Kidney epithelial cell (primary cell): ENCODE measurements at regions not wholly inside any gene's neighbourhood (a gene's known extent, or its start where the extent isn't known, plus 50 kb on each side); places are given as distances from the start of the nearest gene placed in this dataset.

Experiments used
- DNase-seq: peaks from one replicate; pipeline ENCODE4 v3.0.0-alpha.2; 2010; ENCODE audit warnings: low read depth
- H3K27me3 ChIP-seq: 2 replicates; pipeline ENCODE4 v1.6.0; 2011; ENCODE audit warnings: low read length; ENCODE audit not compliant: control insufficient read depth, insufficient read depth
- H3K36me3 ChIP-seq: 2 replicates; pipeline ENCODE4 v1.5.1; 2011; ENCODE audit warnings: low read length; ENCODE audit not compliant: control insufficient read depth, insufficient read depth
- H3K4me3 ChIP-seq: 2 replicates; pipeline ENCODE4 v1.5.1; 2011; ENCODE audit warnings: low read depth, mild to moderate bottlenecking, control low read depth, low read length
- CTCF ChIP-seq: IDR thresholded peaks from 2 replicates; pipeline ENCODE4 v1.5.1; 2011; ENCODE audit warnings: mild to moderate bottlenecking, moderate library complexity, low read length, control low read depth, inconsistent platforms; ENCODE audit not compliant: insufficient read depth, poor library complexity, severe bottlenecking

DNA sequence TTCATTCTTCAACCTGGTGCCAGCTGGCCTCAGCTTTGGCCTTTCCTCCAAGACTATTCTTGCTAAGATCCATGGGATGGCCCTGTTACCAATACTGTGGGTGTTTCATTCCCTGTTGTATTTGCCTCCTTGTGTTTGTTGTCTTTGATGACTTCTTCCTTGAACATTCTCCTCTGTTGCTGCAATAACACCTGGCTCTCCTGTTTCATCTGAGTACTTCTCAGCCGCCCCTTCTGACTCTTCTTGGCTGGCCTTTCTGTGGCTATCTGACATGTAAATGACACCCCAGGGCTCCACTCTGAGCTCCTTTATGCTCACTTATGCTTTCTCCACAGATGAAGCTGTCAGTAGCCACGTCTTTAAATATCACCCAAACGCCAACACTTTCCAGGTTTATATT, 302.7 kb upstream of the CHRNA7 start:
- Histone ChIP-seq H3K36me3 (no peaks in the 10 kb centered on the region), H3K27me3 (no peaks in the 10 kb centered on the region), H3K4me3 (no peak overlapping the region)
- no peak for DNase-seq
- no peak for TF ChIP-seq CTCF

- no peak for DNase-seq
These were observed 297.6 kb upstream of the CHRNA7 start for GRCh38 chr15:31732726-31733125.

DNA sequence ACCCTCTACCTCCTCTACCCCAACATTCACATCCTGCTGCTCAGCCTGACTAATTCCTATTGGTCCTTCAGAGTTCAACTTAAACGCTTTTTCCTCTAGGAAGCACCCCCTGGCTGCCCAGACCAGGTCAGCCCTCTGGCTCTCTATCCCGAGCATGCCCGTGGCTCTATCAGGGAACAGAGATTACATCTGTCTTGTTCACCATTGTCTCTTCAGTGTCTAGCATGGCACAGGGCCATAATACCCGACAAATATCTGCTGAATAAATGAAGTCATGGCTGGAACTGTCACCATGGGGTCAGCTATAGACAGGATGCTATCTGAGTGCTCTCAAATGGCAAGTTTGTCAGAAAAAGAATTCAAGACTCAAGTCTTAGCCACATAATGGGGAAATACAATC, 296.9 kb upstream of the CHRNA7 start:
- Histone ChIP-seq H3K4me3 (no peak overlapping the region), H3K36me3 (no peaks in the 10 kb centered on the region), H3K27me3 (no peaks in the 10 kb centered on the region)
- no peak for TF ChIP-seq CTCF
- no peak for DNase-seq

More at GRCh38 chr15:31732726-31733125, 297.6 kb upstream of the CHRNA7 start:
- no peaks in the 10 kb centered on the region for H3K36me3 ChIP-seq
- H3K4me3 ChIP-seq: no peak overlapping the region
- no peaks in the 10 kb centered on the region for H3K27me3 ChIP-seq
- no peak for TF ChIP-seq CTCF

- Histone ChIP-seq H3K27me3 (no peaks in the 10 kb centered on the region), H3K4me3 (no peak overlapping the region), H3K36me3 (no peaks in the 10 kb centered on the region)
- no peak for TF ChIP-seq CTCF
- DNase-seq: peak; percentile 5
These were observed 290.1 kb upstream of the CHRNA7 start for GRCh38 chr15:31740203-31740602.

DNA sequence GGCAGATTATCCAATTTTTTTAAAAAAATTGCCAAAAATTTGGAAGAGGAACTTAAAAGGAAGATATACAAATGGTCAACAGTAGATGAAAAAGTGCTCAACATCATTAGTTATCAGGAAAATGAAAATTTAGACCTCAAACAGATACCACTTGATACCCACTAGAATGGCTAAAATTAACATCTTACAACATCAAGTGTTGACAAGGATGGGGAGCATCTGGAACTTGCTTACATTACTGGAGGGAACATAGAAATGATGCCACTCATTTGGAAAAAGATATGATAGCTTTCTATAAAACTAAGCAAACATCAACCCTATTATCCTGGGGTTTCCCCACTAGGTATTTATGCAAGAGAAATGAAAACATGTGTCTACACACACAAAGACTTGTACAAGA, 284.5 kb upstream of the CHRNA7 start:
- H3K4me3 ChIP-seq: no peak overlapping the region
- no peak for TF ChIP-seq CTCF
- no peaks in the 10 kb centered on the region for H3K36me3 ChIP-seq
- no peaks in the 10 kb centered on the region for H3K27me3 ChIP-seq
- no peak for DNase-seq

DNA sequence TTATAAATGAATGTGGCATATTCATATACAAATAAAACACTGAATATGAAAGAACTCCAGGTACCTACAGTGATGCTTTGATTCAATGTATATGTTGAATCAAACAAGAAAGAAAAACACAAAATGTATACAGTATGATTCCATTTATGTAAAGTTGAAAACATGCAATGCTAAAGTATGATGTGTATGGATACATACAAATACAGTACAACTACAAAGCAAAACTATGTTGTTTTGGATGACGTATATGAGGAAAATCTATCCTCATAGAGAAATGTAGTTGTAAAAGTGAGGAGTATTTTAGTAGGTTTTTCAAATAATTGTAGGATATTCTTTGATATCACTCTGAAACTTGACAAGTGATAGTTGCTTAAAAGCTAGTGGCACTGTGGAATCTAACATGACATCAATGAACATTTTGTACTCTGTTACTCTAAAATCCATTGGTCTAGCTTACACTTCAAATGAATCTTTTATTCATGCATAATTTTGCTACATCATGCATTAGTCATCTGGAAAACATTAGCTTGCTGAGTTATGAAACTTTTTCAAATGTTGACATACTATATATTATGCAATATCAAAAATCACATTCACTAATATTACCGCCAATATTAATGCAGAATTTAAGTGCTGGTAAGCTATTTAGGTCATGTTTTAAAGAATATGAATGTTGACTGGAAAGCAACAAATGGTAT, 278.1 kb upstream of the CHRNA7 start:
- TF ChIP-seq CTCF: no peak
- Histone ChIP-seq H3K36me3 (no peaks in the 10 kb centered on the region), H3K27me3 (no peaks in the 10 kb centered on the region), H3K4me3 (no peak overlapping the region)
- DNase-seq: no peak
